Tibial artery (tissue), 4 donors: ENCODE measurements at regions not wholly inside any gene's neighbourhood (a gene's known extent, or its start where the extent isn't known, plus 50 kb on each side); places are given as distances from the start of the nearest gene placed in this dataset.

Source experiments
- DNase-seq, 2 donors: peaks; one replicate each; pipeline ENCODE4 v3.0.0-alpha.2; 2019
- H3K27ac ChIP-seq, 2 donors: fragments of 200-600 bp; sonication (generic) in 1 of 2; 1 replicate in 1 of 2; 2 replicates in 1 of 2; pipeline ENCODE4 v1.5.1; 2018 to 2019; ENCODE audit warnings: mild to moderate bottlenecking in 1 of 2
- H3K27me3 ChIP-seq, 2 donors: fragments of 200-600 bp; sonication (generic) in 1 of 2; one replicate each; pipeline versions ENCODE4 v1.5.1 to v1.6.0; 2016 to 2019
- H3K36me3 ChIP-seq, 3 donors: fragments of 200-600 bp; sonication (generic) in 2 of 3; one replicate each; pipeline ENCODE4 v1.5.1; 2016 to 2019; ENCODE audit warnings: mild to moderate bottlenecking in 2 of 3
- H3K4me1 ChIP-seq, 4 donors: fragments of 200-600 bp; sonication (generic) in 2 of 4; 1 replicate in 3 of 4; 2 replicates in 1 of 4; pipeline ENCODE4 v1.5.1; 2016 to 2019
- H3K4me3 ChIP-seq, 2 donors: fragments of 200-600 bp; sonication (generic) in 1 of 2; 1 replicate in 1 of 2; 2 replicates in 1 of 2; pipeline ENCODE4 v1.5.1; 2018 to 2019; ENCODE audit warnings: mild to moderate bottlenecking in 2 of 2
- H3K9me3 ChIP-seq, 3 donors: fragments of 200-600 bp; sonication (generic) in 1 of 3; one replicate each; pipeline ENCODE4 v1.5.1; 2016 to 2019
- intact Hi-C: fragments of 100-400 bp; cut with DNase I; formaldehyde crosslinking; loops from one replicate; pipeline ENCODE4 v1.15.0; 2023; ENCODE audit warnings: low total_unique reads
- TF ChIP-seq, protein P1 (sequence below), 2 experiments: fragments of 200-600 bp in 1 of 2; fragments of 450-650 bp in 1 of 2; IDR thresholded peaks; one replicate each; pipeline ENCODE4 v1.5.1; 2017 to 2019; ENCODE audit warnings: antibody characterized with exemption in 2 of 2, mild to moderate bottlenecking in 1 of 2, moderate library complexity in 1 of 2

DNA sequence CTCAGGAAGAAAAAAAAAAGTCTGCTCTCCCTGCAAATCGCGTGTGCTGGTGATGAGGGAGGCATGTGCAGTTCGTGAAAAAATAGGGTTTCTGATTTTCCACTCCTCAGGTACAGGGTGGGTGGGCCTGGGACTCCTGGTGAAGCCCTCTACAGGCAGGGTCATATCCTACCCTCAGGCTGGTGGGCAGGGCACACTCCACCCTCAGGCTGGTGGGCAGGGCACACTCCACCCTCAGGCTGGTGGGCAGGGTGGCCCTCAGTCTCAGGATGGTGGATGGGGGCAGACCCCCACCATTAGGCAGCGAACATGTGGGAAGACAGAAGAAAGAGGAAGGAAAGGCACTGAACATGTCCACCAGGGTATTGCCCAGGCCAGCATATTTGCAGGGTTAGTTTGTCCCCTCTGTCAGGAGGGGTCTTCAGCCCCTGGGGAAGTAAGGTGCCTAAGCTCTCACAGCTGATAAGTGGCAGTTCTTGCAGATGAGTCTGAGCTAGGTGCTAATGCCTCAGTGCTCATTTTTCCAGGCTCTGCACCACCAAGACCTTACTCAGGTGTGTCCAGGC is 95.2 kb upstream of the RAB6C start:
- no peak for DNase-seq
- TF ChIP-seq, protein P1, sequence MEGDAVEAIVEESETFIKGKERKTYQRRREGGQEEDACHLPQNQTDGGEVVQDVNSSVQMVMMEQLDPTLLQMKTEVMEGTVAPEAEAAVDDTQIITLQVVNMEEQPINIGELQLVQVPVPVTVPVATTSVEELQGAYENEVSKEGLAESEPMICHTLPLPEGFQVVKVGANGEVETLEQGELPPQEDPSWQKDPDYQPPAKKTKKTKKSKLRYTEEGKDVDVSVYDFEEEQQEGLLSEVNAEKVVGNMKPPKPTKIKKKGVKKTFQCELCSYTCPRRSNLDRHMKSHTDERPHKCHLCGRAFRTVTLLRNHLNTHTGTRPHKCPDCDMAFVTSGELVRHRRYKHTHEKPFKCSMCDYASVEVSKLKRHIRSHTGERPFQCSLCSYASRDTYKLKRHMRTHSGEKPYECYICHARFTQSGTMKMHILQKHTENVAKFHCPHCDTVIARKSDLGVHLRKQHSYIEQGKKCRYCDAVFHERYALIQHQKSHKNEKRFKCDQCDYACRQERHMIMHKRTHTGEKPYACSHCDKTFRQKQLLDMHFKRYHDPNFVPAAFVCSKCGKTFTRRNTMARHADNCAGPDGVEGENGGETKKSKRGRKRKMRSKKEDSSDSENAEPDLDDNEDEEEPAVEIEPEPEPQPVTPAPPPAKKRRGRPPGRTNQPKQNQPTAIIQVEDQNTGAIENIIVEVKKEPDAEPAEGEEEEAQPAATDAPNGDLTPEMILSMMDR (IDR thresholded peaks at IDR 0.05): no peak
- intact Hi-C loops: no loop called here

DNA sequence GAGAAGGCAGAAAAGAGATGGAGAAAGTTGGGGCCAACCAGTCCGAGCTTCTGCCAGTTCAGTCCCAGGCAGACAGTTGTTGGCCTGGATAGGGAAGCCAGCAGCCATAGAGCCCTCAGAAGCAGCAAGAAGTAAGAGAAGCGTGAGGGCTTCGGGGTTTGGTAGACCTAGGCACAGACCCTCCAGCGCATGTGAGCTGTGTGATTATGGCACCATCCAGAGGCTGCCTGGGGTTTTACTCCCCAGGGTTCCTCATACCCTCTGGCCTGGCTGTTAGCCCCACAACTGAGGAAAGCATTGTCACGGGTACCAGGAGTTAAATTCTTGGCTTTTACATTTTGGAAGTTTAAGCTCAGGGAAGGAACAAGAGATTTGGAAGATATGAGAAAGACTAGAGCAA is 93.7 kb upstream of the RAB6C start:
- TF ChIP-seq, protein P1 (IDR thresholded peaks at IDR 0.05): no peak
- no peak overlapping the region for H3K27ac ChIP-seq
- no peak for DNase-seq
- H3K9me3 ChIP-seq: no peaks in the 10 kb centered on the region
- H3K4me3 ChIP-seq: no peak overlapping the region
- H3K36me3 ChIP-seq: no peaks in the 10 kb centered on the region
- no peaks in the 10 kb centered on the region for H3K27me3 ChIP-seq
- intact Hi-C loops: no loop called here
- H3K4me1 ChIP-seq: peaks cover 0 to 6% (median 0%) of the 10 kb centered on the region in 4 donors

More for the DNA sequence above, 95.2 kb upstream of the RAB6C start:
- Histone ChIP-seq H3K4me3 (no peak overlapping the region), H3K9me3 (no peaks in the 10 kb centered on the region), H3K27me3 (no peaks in the 10 kb centered on the region), H3K36me3 (no peaks in the 10 kb centered on the region), H3K4me1 (peaks cover 0 to 6% (median 0%) of the 10 kb centered on the region in 4 donors), H3K27ac (no peak overlapping the region)

DNA sequence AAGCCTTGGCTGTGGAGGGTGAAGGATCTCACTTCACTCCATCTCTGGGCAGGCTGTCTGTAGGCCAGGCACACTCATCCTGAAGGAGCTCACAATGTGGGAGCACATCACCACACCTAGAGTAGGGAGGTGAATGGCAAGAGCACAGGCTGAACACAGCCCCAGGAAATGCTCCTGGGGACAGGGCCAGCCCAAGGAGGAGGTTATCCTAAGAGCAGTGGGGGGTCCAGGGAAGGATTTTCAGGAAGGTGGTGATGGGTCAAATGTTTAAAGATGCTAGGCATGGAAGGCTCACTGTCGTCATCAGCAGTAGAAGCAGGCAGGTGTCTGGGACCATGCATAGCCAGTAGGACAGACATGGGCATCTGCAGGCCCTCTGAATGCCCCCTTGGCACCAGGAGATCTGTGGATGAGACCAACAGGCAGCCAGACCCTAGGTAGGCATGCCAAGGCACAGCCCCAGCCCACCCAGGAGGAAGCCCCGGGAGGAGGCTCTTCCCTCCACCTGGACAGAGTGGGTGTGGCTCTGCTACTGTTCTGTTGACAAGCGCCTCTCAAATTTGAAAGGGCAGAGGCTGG is 91.7 kb upstream of the RAB6C start:
- no peaks in the 10 kb centered on the region for H3K27me3 ChIP-seq
- no peaks in the 10 kb centered on the region for H3K36me3 ChIP-seq
- TF ChIP-seq, protein P1 (IDR thresholded peaks at IDR 0.05): no peak
- intact Hi-C loops: no loop called here
- no peaks in the 10 kb centered on the region for H3K9me3 ChIP-seq
- no peak overlapping the region for H3K4me3 ChIP-seq
- H3K27ac ChIP-seq: no peak overlapping the region
- DNase-seq: no peak
- peaks cover 0 to 6% (median 0%) of the 10 kb centered on the region in 4 donors for H3K4me1 ChIP-seq

DNA sequence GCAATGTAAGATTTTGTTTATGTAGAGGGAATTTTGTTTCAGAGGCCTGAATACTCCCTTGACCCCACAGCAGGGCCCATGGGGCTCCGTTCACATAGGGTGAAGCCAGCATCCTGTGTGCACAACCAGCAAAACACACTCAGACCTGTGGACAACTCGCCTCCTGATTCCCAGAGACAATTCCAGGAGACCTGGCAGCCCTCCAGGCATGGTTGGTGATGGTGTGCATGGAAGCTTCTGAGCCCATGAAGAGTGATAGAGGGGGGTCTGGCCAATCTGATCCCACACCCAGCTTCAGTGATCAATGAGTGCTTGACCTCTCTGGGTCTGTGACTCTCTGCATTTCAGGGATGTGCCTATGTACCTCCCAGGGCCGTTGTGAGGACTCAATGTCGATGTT is 91.0 kb upstream of the RAB6C start:
- Histone ChIP-seq H3K4me1 (peaks cover 0 to 6% (median 0%) of the 10 kb centered on the region in 4 donors), H3K27ac (no peak overlapping the region), H3K36me3 (no peaks in the 10 kb centered on the region), H3K4me3 (no peak overlapping the region), H3K9me3 (no peaks in the 10 kb centered on the region), H3K27me3 (no peaks in the 10 kb centered on the region)
- TF ChIP-seq, protein P1 (IDR thresholded peaks at IDR 0.05): no peak
- DNase-seq: no peak
- intact Hi-C loops: no loop called here

DNA sequence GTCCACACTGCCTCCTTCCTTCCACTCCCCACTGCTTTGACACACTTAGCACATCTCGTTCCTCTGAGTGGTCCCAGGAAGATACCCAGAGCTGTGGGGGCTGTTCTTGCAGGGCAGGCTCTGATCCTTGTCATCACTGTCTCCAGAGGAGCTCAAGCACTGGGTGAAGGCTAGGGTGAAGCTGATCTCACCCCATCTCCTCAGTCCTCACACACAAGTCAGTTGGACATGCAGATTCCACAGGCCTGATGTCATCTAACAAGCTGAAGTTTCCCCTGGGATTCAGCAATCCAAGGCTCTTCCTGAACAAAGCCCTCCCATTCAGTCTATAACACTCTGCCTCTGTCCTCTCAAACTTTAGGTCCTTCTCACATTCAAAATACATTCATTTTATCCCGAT is 90.6 kb upstream of the RAB6C start:
- no peaks in the 10 kb centered on the region for H3K27me3 ChIP-seq
- intact Hi-C loops: no loop called here
- DNase-seq: no peak
- H3K4me3 ChIP-seq: no peak overlapping the region
- H3K36me3 ChIP-seq: no peaks in the 10 kb centered on the region
- no peak overlapping the region for H3K27ac ChIP-seq
- TF ChIP-seq, protein P1 (IDR thresholded peaks at IDR 0.05): no peak
- peaks cover 0 to 6% (median 0%) of the 10 kb centered on the region in 4 donors for H3K4me1 ChIP-seq
- no peaks in the 10 kb centered on the region for H3K9me3 ChIP-seq
